ENCODE measurements at regions not wholly inside any gene's neighbourhood (a gene's known extent, or its start where the extent isn't known, plus 50 kb on each side); places are given as distances from the start of the nearest gene placed in this dataset.
A peak's percentile ranks its signal among the peaks of the same experiment; 100 is the strongest.

DNA sequence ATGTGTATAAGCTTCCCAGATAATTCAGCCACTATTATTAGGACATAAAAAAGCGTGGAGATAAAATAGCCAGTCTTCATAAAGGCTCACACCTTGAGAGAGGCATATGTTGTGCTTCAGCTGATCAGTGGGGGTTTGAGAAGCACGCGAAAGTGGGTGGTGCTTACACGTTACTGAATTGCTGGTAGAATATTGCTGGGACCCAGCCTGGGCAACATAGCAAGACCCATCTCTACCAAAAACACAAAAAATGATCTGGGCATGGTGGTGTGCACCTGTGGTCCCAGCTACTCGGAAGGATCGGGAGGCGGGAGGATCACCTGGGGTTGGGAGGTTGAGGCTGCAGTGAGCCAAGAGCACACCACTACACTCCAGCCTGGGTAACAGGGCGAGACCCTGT lies 74.9 kb upstream of the MBOAT2 start:
- no peaks in the 10 kb centered on the region for H3K36me3 ChIP-seq

DNA sequence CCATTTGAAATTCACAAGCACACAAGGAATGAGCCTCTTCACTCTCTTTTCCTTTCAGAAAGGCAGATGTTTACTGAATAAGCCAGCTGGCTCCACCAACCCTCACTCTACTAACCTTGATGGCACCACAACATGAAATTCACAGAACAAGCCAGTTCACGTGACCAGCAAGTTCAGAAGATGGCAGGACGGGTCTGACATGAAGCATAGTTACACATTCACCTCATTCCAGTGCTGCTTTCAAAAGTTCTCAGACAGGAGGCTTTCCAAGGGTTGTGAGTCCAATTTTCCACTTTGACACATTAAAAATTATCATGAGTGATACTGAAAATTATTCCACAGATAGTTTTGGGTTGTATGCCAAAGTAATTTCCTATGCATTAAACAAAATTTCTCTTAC lies 74.2 kb upstream of the MBOAT2 start:
- H3K9me3 ChIP-seq = no peaks in the 10 kb centered on the region
- no peak for DNase-seq
- no peak overlapping the region for H3K27ac ChIP-seq
- no peaks in the 10 kb centered on the region for H3K27me3 ChIP-seq
- no peaks in the 10 kb centered on the region for H3K4me1 ChIP-seq
- TF ChIP-seq POLR2A (IDR thresholded peaks at IDR 0.05) (no peak), POLR2AphosphoS5 (IDR thresholded peaks at IDR 0.05) (no peak), EP300 (IDR thresholded peaks at IDR 0.05) (no peak)
- TF ChIP-seq, protein P1, sequence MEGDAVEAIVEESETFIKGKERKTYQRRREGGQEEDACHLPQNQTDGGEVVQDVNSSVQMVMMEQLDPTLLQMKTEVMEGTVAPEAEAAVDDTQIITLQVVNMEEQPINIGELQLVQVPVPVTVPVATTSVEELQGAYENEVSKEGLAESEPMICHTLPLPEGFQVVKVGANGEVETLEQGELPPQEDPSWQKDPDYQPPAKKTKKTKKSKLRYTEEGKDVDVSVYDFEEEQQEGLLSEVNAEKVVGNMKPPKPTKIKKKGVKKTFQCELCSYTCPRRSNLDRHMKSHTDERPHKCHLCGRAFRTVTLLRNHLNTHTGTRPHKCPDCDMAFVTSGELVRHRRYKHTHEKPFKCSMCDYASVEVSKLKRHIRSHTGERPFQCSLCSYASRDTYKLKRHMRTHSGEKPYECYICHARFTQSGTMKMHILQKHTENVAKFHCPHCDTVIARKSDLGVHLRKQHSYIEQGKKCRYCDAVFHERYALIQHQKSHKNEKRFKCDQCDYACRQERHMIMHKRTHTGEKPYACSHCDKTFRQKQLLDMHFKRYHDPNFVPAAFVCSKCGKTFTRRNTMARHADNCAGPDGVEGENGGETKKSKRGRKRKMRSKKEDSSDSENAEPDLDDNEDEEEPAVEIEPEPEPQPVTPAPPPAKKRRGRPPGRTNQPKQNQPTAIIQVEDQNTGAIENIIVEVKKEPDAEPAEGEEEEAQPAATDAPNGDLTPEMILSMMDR (IDR thresholded peaks at IDR 0.05) = no peak
- 64 to 83% methylated on average over 2 of the region's 2 CpGs for whole genome bisulfite sequencing, 2 donors
- ATAC-seq (ENCODE audit: low FRiP score in 2 of 2) = no peak
- no peak overlapping the region for H3K4me3 ChIP-seq
- H3K36me3 ChIP-seq = no peaks in the 10 kb centered on the region

More for the DNA sequence above, 74.9 kb upstream of the MBOAT2 start:
- Histone ChIP-seq H3K4me1 (no peaks in the 10 kb centered on the region), H3K27ac (no peak overlapping the region), H3K9me3 (no peaks in the 10 kb centered on the region), H3K27me3 (no peaks in the 10 kb centered on the region), H3K4me3 (no peak overlapping the region)
- WGBS, 2 donors = 90 to 95% methylated on average over 8 of the region's 8 CpGs
- no peak for TF ChIP-seq EP300 (IDR thresholded peaks at IDR 0.05)
- TF ChIP-seq, protein P1 (IDR thresholded peaks at IDR 0.05) = no peak
- TF ChIP-seq POLR2AphosphoS5 (IDR thresholded peaks at IDR 0.05) = no peak
- no peak for TF ChIP-seq POLR2A (IDR thresholded peaks at IDR 0.05)
- ATAC-seq (ENCODE audit: low FRiP score in 2 of 2) = no peak
- DNase-seq = no peak

DNA sequence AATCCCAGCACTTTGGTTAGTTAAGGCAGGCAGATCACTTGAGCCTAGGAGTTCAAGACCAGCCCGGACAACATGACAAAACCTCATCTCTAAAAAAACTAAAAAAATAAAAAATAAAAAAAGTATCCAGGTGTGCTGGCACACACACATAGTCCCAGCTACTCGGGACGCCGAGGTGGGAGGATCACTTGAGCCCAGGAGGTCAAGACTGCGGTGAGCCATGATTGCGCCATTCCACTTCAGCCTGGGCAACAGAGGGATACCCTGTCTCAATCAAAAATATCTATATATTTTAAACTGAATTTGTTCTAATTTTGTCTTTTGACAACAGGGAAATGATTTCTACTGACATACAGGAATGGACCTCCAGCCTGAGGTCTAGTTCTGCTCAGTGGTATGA lies 73.3 kb upstream of the MBOAT2 start:
- H3K27ac ChIP-seq = no peak overlapping the region
- TF ChIP-seq POLR2AphosphoS5 (IDR thresholded peaks at IDR 0.05) (no peak), POLR2A (IDR thresholded peaks at IDR 0.05) (no peak), EP300 (IDR thresholded peaks at IDR 0.05) (no peak)
- TF ChIP-seq, protein P1 (IDR thresholded peaks at IDR 0.05) = no peak
- no peaks in the 10 kb centered on the region for H3K9me3 ChIP-seq
- ATAC-seq (ENCODE audit: low FRiP score in 2 of 2) (no peak), DNase-seq (peak in 1 of 2 donors; percentile 70)
- no peaks in the 10 kb centered on the region for H3K27me3 ChIP-seq
- H3K36me3 ChIP-seq = no peaks in the 10 kb centered on the region
- WGBS, 2 donors = 75 to 79% methylated on average over 6 of the region's 6 CpGs
- H3K4me3 ChIP-seq = no peak overlapping the region
- H3K4me1 ChIP-seq = no peaks in the 10 kb centered on the region

DNA sequence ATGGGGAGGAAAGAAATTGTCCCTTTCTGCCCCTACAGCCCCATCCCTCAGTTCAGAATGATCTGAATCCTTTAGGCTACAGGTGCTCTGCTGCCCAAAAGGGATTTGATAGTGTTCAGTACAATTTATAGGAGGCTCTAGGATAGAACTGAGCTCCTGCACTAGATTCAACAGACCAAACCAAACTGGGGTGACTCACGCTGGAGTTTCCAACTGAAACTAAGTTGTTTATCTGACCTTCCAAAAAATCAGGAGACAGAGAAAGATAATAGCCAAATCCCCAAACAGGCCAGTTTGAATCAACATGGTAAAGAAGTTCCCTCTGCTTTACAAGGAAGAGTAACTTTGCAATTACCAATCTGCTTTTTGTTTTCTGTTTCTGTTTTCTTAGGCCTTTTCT lies 72.7 kb upstream of the MBOAT2 start:
- ATAC-seq (ENCODE audit: low FRiP score in 2 of 2) (no peak), DNase-seq (no peak)

DNA sequence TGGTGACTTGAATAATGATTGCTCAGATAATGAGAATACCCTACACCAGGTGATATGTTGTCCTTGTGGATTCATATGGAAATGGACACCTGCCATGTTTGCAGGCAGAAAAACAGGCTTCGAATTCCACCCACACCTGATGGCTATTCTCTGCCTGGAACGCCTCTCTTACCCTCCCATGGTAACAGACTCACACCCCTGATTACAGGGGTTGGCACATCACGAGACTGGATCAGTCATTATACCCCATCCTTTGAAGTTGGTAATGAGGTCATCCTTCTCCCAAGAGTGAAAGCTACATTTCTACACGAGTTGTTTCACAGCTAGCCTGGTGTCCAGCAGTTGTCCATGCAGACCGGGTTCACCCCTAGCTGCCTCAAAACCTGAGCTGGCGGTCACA lies 71.4 kb upstream of the MBOAT2 start:
- Histone ChIP-seq H3K4me1 (no peaks in the 10 kb centered on the region), H3K9me3 (no peaks in the 10 kb centered on the region), H3K27me3 (no peaks in the 10 kb centered on the region), H3K36me3 (no peaks in the 10 kb centered on the region), H3K27ac (no peak overlapping the region), H3K4me3 (no peak overlapping the region)
- 88 to 91% methylated on average over 6 of the region's 6 CpGs for WGBS, 2 donors
- DNase-seq = no peak
- ATAC-seq (ENCODE audit: low FRiP score in 2 of 2) = no peak
- TF ChIP-seq, protein P1 (IDR thresholded peaks at IDR 0.05) = no peak
- TF ChIP-seq EP300 (IDR thresholded peaks at IDR 0.05) (no peak), POLR2A (IDR thresholded peaks at IDR 0.05) (no peak), POLR2AphosphoS5 (IDR thresholded peaks at IDR 0.05) (no peak)

More for the DNA sequence above, 72.7 kb upstream of the MBOAT2 start:
- H3K4me3 ChIP-seq = no peak overlapping the region
- WGBS, 2 donors = 78 to 100% methylated on average over 1 of the region's 1 CpG
- no peak overlapping the region for H3K27ac ChIP-seq
- H3K9me3 ChIP-seq = no peaks in the 10 kb centered on the region
- no peaks in the 10 kb centered on the region for H3K36me3 ChIP-seq
- TF ChIP-seq POLR2A (IDR thresholded peaks at IDR 0.05) (no peak), POLR2AphosphoS5 (IDR thresholded peaks at IDR 0.05) (no peak), EP300 (IDR thresholded peaks at IDR 0.05) (no peak)
- TF ChIP-seq, protein P1 (IDR thresholded peaks at IDR 0.05) = no peak
- no peaks in the 10 kb centered on the region for H3K4me1 ChIP-seq
- no peaks in the 10 kb centered on the region for H3K27me3 ChIP-seq

Measured in upper lobe of left lung (tissue), 6 donors.